Activated naive CD8-positive, alpha-beta T cell treated with anti-CD3 and anti-CD28 coated beads, Interleukin-2, amount 10 ng/mL, durations not matched to agents 7 days and 5 days (primary cell): ENCODE measurements at regions not wholly inside any gene's neighbourhood (a gene's known extent, or its start where the extent isn't known, plus 50 kb on each side); places are given as distances from the start of the nearest gene placed in this dataset.

Experiments used
- ATAC-seq: fragments of 150-1000 bp; cut with Tn5 transposase; one replicate; pipeline ENCODE4 v1.10.0; 2021; ENCODE audit warnings: low read depth, moderate library complexity
- POLR2A ChIA-PET: fragments of 350-600 bp; sonication (Branson Sonifier 250); formaldehyde crosslinking; loops from one replicate; lab custom pipeline; 2021; ENCODE audit warnings: antibody characterized with exemption; lab: Charles Lee
- DNase-seq: peaks from one replicate; pipeline ENCODE4 v3.0.0; 2021
- H3K27ac Mint-ChIP-seq: one replicate; pipeline ENCODE4 v1.8.0; 2022; ENCODE audit warnings: mild to moderate bottlenecking, mixed read lengths
- H3K27me3 Mint-ChIP-seq: one replicate; pipeline ENCODE4 v1.8.0; 2022; ENCODE audit warnings: mild to moderate bottlenecking, moderate library complexity, mixed read lengths
- H3K36me3 Mint-ChIP-seq: one replicate; pipeline ENCODE4 v1.8.0; 2021; ENCODE audit warnings: mild to moderate bottlenecking, mixed read lengths
- H3K4me1 Mint-ChIP-seq: one replicate; pipeline ENCODE4 v1.8.0; 2021; ENCODE audit warnings: mixed read lengths
- H3K4me3 Mint-ChIP-seq: one replicate; pipeline ENCODE4 v1.8.0; 2022; ENCODE audit warnings: mild to moderate bottlenecking, moderate library complexity, mixed read lengths
- H3K9me3 Mint-ChIP-seq: one replicate; pipeline ENCODE4 v1.8.0; 2021; ENCODE audit warnings: mixed read lengths

GRCh38 chr22:44590291-44590690, 92.3 kb upstream of the RTL6 start:
- DNase-seq (no peak), ATAC-seq (no peak)
- no peaks in the 10 kb centered on the region for H3K9me3 Mint-ChIP-seq
- H3K4me1 Mint-ChIP-seq = peaks cover 13% of the 10 kb centered on the region
- POLR2A ChIA-PET = no interaction called here
- H3K36me3 Mint-ChIP-seq = no peaks in the 10 kb centered on the region
- H3K4me3 Mint-ChIP-seq = no peak overlapping the region
- H3K27me3 Mint-ChIP-seq = peaks cover 44% of the 10 kb centered on the region
- no peak overlapping the region for H3K27ac Mint-ChIP-seq

GRCh38 chr22:44589831-44590230, 91.8 kb upstream of the RTL6 start:
- ATAC-seq = no peak
- Mint-ChIP-seq H3K27ac (no peak overlapping the region), H3K4me3 (no peak overlapping the region), H3K27me3 (peaks cover 44% of the 10 kb centered on the region), H3K36me3 (no peaks in the 10 kb centered on the region), H3K9me3 (no peaks in the 10 kb centered on the region), H3K4me1 (peaks cover 13% of the 10 kb centered on the region)
- no peak for DNase-seq
- POLR2A ChIA-PET = no interaction called here

GRCh38 chr22:44588348-44588747, 90.3 kb upstream of the RTL6 start:
- H3K36me3 Mint-ChIP-seq = no peaks in the 10 kb centered on the region
- H3K4me1 Mint-ChIP-seq = peaks cover 13% of the 10 kb centered on the region
- POLR2A ChIA-PET = interaction anchor here (0.7 kb wide), 2 partner anchors 703 to 1273 kb away, joined by 3 to 4 read pairs; no protein-coding TSS in a partner anchor
- DNase-seq = no peak
- H3K9me3 Mint-ChIP-seq = no peaks in the 10 kb centered on the region
- H3K27ac Mint-ChIP-seq = peak overlapping the region; percentile 51
- no peak for ATAC-seq
- no peak overlapping the region for H3K4me3 Mint-ChIP-seq
- peaks cover 43% of the 10 kb centered on the region for H3K27me3 Mint-ChIP-seq

GRCh38 chr22:44587737-44588310, 89.8 kb upstream of the RTL6 start:
- Mint-ChIP-seq H3K4me3 (no peak overlapping the region), H3K9me3 (no peaks in the 10 kb centered on the region), H3K4me1 (peaks cover 13% of the 10 kb centered on the region), H3K27me3 (peaks cover 37% of the 10 kb centered on the region), H3K27ac (peak overlapping the region; percentile 51), H3K36me3 (no peaks in the 10 kb centered on the region)
- no peak for DNase-seq
- ATAC-seq = no peak
- POLR2A ChIA-PET = no interaction called here

- Mint-ChIP-seq H3K4me3 (peak overlapping the region; percentile 47), H3K36me3 (no peaks in the 10 kb centered on the region), H3K9me3 (no peaks in the 10 kb centered on the region), H3K4me1 (peaks cover 13% of the 10 kb centered on the region), H3K27ac (no peak overlapping the region), H3K27me3 (peaks cover 37% of the 10 kb centered on the region)
- ATAC-seq (peak; percentile 45), DNase-seq (no peak)
- POLR2A ChIA-PET = no interaction called here
These were observed 89.1 kb upstream of the RTL6 start for GRCh38 chr22:44586999-44587736.

GRCh38 chr22:44586351-44586990, 88.4 kb upstream of the RTL6 start:
- Mint-ChIP-seq H3K36me3 (no peaks in the 10 kb centered on the region), H3K4me3 (peak overlapping the region; percentile 47), H3K9me3 (no peaks in the 10 kb centered on the region), H3K4me1 (peaks cover 13% of the 10 kb centered on the region), H3K27ac (no peak overlapping the region), H3K27me3 (peaks cover 37% of the 10 kb centered on the region)
- ATAC-seq = no peak
- DNase-seq = no peak
- POLR2A ChIA-PET = no interaction called here

- Mint-ChIP-seq H3K4me1 (peaks cover 13% of the 10 kb centered on the region), H3K4me3 (no peak overlapping the region), H3K27me3 (peaks cover 40% of the 10 kb centered on the region), H3K27ac (no peak overlapping the region), H3K36me3 (no peaks in the 10 kb centered on the region), H3K9me3 (no peaks in the 10 kb centered on the region)
- peak; percentile 10 for DNase-seq
- ATAC-seq = no peak
- POLR2A ChIA-PET = no interaction called here
These were observed 87.7 kb upstream of the RTL6 start for GRCh38 chr22:44585559-44586350.

GRCh38 chr22:44584256-44584902, 86.3 kb upstream of the RTL6 start:
- no peak for ATAC-seq
- no peaks in the 10 kb centered on the region for H3K36me3 Mint-ChIP-seq
- H3K27me3 Mint-ChIP-seq = peaks cover 43% of the 10 kb centered on the region
- H3K4me1 Mint-ChIP-seq = peaks cover 13% of the 10 kb centered on the region
- no peak overlapping the region for H3K4me3 Mint-ChIP-seq
- peak; percentile 14 for DNase-seq
- POLR2A ChIA-PET = no interaction called here
- no peaks in the 10 kb centered on the region for H3K9me3 Mint-ChIP-seq
- no peak overlapping the region for H3K27ac Mint-ChIP-seq

GRCh38 chr22:44583854-44584253, 85.8 kb upstream of the RTL6 start:
- H3K27ac Mint-ChIP-seq = no peak overlapping the region
- POLR2A ChIA-PET = no interaction called here

GRCh38 chr22:44583061-44583760, 85.2 kb upstream of the RTL6 start:
- H3K27me3 Mint-ChIP-seq = peaks cover 42% of the 10 kb centered on the region
- ATAC-seq = no peak
- no peaks in the 10 kb centered on the region for H3K9me3 Mint-ChIP-seq
- H3K4me1 Mint-ChIP-seq = peaks cover 13% of the 10 kb centered on the region
- no peak overlapping the region for H3K4me3 Mint-ChIP-seq
- DNase-seq = peak; percentile 15
- H3K27ac Mint-ChIP-seq = no peak overlapping the region
- POLR2A ChIA-PET = no interaction called here
- H3K36me3 Mint-ChIP-seq = no peaks in the 10 kb centered on the region

More at GRCh38 chr22:44583854-44584253, 85.8 kb upstream of the RTL6 start:
- Mint-ChIP-seq H3K4me3 (no peak overlapping the region), H3K36me3 (no peaks in the 10 kb centered on the region), H3K4me1 (peaks cover 13% of the 10 kb centered on the region), H3K9me3 (no peaks in the 10 kb centered on the region), H3K27me3 (peaks cover 43% of the 10 kb centered on the region)
- no peak for ATAC-seq
- no peak for DNase-seq

- no peaks in the 10 kb centered on the region for H3K36me3 Mint-ChIP-seq
- H3K9me3 Mint-ChIP-seq = no peaks in the 10 kb centered on the region
- peaks cover 31% of the 10 kb centered on the region for H3K27me3 Mint-ChIP-seq
- H3K4me1 Mint-ChIP-seq = peaks cover 4% of the 10 kb centered on the region
- DNase-seq = no peak
- ATAC-seq = no peak
- no peak overlapping the region for H3K27ac Mint-ChIP-seq
- POLR2A ChIA-PET = no interaction called here
- H3K4me3 Mint-ChIP-seq = no peak overlapping the region
These were observed 84.0 kb upstream of the RTL6 start for GRCh38 chr22:44582016-44582415.

GRCh38 chr22:44581096-44581435, 83.0 kb upstream of the RTL6 start:
- Mint-ChIP-seq H3K4me1 (peaks cover 1% of the 10 kb centered on the region), H3K9me3 (no peaks in the 10 kb centered on the region), H3K36me3 (no peaks in the 10 kb centered on the region), H3K27me3 (peaks cover 24% of the 10 kb centered on the region), H3K4me3 (no peak overlapping the region), H3K27ac (no peak overlapping the region)
- POLR2A ChIA-PET = no interaction called here
- ATAC-seq (no peak), DNase-seq (peak; percentile 9)
